ENCODE measurements at regions not wholly inside any gene's neighbourhood (a gene's known extent, or its start where the extent isn't known, plus 50 kb on each side); places are given as distances from the start of the nearest gene placed in this dataset.

- Histone ChIP-seq H3K36me3 (no peaks in the 10 kb centered on the region), H3K9me3 (no peaks in the 10 kb centered on the region), H3K27me3 (no peaks in the 10 kb centered on the region), H3K4me1 (no peaks in the 10 kb centered on the region), H3K27ac (no peak overlapping the region), H3K4me3 (no peak overlapping the region)
- no peak for ATAC-seq
- no peak for TF ChIP-seq CTCF (IDR thresholded peaks at IDR 0.05)
- intact Hi-C loops (cut with DNase I) = no loop called here
- no peak for DNase-seq
Measured at GRCh38 chr7:27431465-27431864, 188.9 kb downstream of the EVX1 start.

- no peaks in the 10 kb centered on the region for H3K27me3 ChIP-seq
- TF ChIP-seq CTCF (IDR thresholded peaks at IDR 0.05) = no peak
- intact Hi-C loops (cut with DNase I) = no loop called here
- no peak for DNase-seq
- no peaks in the 10 kb centered on the region for H3K9me3 ChIP-seq
- no peak for ATAC-seq
- H3K27ac ChIP-seq = no peak overlapping the region
- no peaks in the 10 kb centered on the region for H3K4me1 ChIP-seq
- H3K36me3 ChIP-seq = no peaks in the 10 kb centered on the region
- H3K4me3 ChIP-seq = no peak overlapping the region
Measured at GRCh38 chr7:27433581-27433980, 191.0 kb downstream of the EVX1 start.

GRCh38 chr7:27434756-27435400 is 192.3 kb downstream of the EVX1 start:
- H3K27ac ChIP-seq = no peak overlapping the region
- H3K27me3 ChIP-seq = no peaks in the 10 kb centered on the region
- ATAC-seq (no peak), DNase-seq (no peak)
- no peaks in the 10 kb centered on the region for H3K9me3 ChIP-seq
- no peaks in the 10 kb centered on the region for H3K4me1 ChIP-seq
- intact Hi-C loops (cut with DNase I) = no loop called here
- H3K36me3 ChIP-seq = no peaks in the 10 kb centered on the region
- H3K4me3 ChIP-seq = no peak overlapping the region
- TF ChIP-seq CTCF (IDR thresholded peaks at IDR 0.05) = no peak

GRCh38 chr7:27435461-27435860 is 192.9 kb downstream of the EVX1 start:
- H3K27me3 ChIP-seq = no peaks in the 10 kb centered on the region
- no peaks in the 10 kb centered on the region for H3K4me1 ChIP-seq
- H3K4me3 ChIP-seq = no peak overlapping the region
- ATAC-seq (no peak), DNase-seq (no peak)
- H3K36me3 ChIP-seq = no peaks in the 10 kb centered on the region
- TF ChIP-seq CTCF (IDR thresholded peaks at IDR 0.05) = no peak
- no peak overlapping the region for H3K27ac ChIP-seq
- intact Hi-C loops (cut with DNase I) = no loop called here
- H3K9me3 ChIP-seq = no peaks in the 10 kb centered on the region

- Histone ChIP-seq H3K4me1 (no peaks in the 10 kb centered on the region), H3K27ac (no peak overlapping the region), H3K9me3 (no peaks in the 10 kb centered on the region), H3K27me3 (no peaks in the 10 kb centered on the region), H3K36me3 (no peaks in the 10 kb centered on the region), H3K4me3 (no peak overlapping the region)
- intact Hi-C loops (cut with DNase I) = no loop called here
- TF ChIP-seq CTCF (IDR thresholded peaks at IDR 0.05) = no peak
- ATAC-seq (no peak), DNase-seq (no peak)
Measured at GRCh38 chr7:27438881-27439589, 196.4 kb downstream of the EVX1 start.
